HG03460 (cell line): ENCODE measurements at regions not wholly inside any gene's neighbourhood (a gene's known extent, or its start where the extent isn't known, plus 50 kb on each side); places are given as distances from the start of the nearest gene placed in this dataset.

Experiments used
- ATAC-seq: cut with Tn5 transposase; IDR thresholded peaks from one replicate; pipeline ENCODE4 v1.9.1; 2021; ENCODE audit not compliant: unreplicated experiment

- ATAC-seq: no peak
Observed at GRCh38 chr5:168005936-168006335, 285.5 kb upstream of the WWC1 start.

- no peak for ATAC-seq
Observed at GRCh38 chr5:168006456-168007130, 284.9 kb upstream of the WWC1 start.

GRCh38 chr5:168007286-168007685 lies 284.2 kb upstream of the WWC1 start:
- ATAC-seq: no peak

GRCh38 chr5:168008555-168008954 lies 282.9 kb upstream of the WWC1 start:
- no peak for ATAC-seq

GRCh38 chr5:168011096-168011495 lies 280.3 kb upstream of the WWC1 start:
- no peak for ATAC-seq

- ATAC-seq: no peak
Observed at GRCh38 chr5:168012006-168012405, 279.4 kb upstream of the WWC1 start.

- ATAC-seq: no peak
Observed at GRCh38 chr5:168013546-168013945, 277.9 kb upstream of the WWC1 start.

GRCh38 chr5:168014433-168015123 lies 276.9 kb upstream of the WWC1 start:
- no peak for ATAC-seq

- ATAC-seq: no peak
Observed at GRCh38 chr5:168015506-168015905, 275.9 kb upstream of the WWC1 start.

- ATAC-seq: no peak
Observed at GRCh38 chr5:168017313-168017712, 274.1 kb upstream of the WWC1 start.

GRCh38 chr5:168019143-168019542 lies 272.3 kb upstream of the WWC1 start:
- ATAC-seq: no peak

- no peak for ATAC-seq
Observed at GRCh38 chr5:168020542-168021294, 270.7 kb upstream of the WWC1 start.

- ATAC-seq: no peak
Observed at GRCh38 chr5:168022446-168023169, 268.8 kb upstream of the WWC1 start.

GRCh38 chr5:168023191-168023590 lies 268.3 kb upstream of the WWC1 start:
- no peak for ATAC-seq

- no peak for ATAC-seq
Observed at GRCh38 chr5:168024306-168024705, 267.1 kb upstream of the WWC1 start.

GRCh38 chr5:168027007-168027406 lies 264.4 kb upstream of the WWC1 start:
- ATAC-seq: no peak

GRCh38 chr5:168030912-168031311 lies 260.5 kb upstream of the WWC1 start:
- no peak for ATAC-seq

- no peak for ATAC-seq
Observed at GRCh38 chr5:168031614-168032013, 259.8 kb upstream of the WWC1 start.

GRCh38 chr5:168039039-168039438 lies 252.4 kb upstream of the WWC1 start:
- no peak for ATAC-seq

GRCh38 chr5:168039566-168040248 lies 251.7 kb upstream of the WWC1 start:
- no peak for ATAC-seq

GRCh38 chr5:168041583-168041982 lies 249.9 kb upstream of the WWC1 start:
- no peak for ATAC-seq
